Testis (tissue), 2 donors: ENCODE measurements at regions not wholly inside any gene's neighbourhood (a gene's known extent, or its start where the extent isn't known, plus 50 kb on each side); places are given as distances from the start of the nearest gene placed in this dataset.

ENCODE experiments used
- POLR2A ChIP-seq: fragments of 450-650 bp; IDR thresholded peaks from one replicate; pipeline ENCODE4 v1.6.1; 2017; ENCODE audit warnings: antibody characterized with exemption, mild to moderate bottlenecking, moderate library complexity
- TF ChIP-seq, protein P1 (sequence below), 3 experiments: fragments of 450-650 bp in 2 of 3; fragments of 200-600 bp in 1 of 3; sonication (generic) in 1 of 3; IDR thresholded peaks; one replicate each; pipeline ENCODE4 v1.5.1; 2016 to 2019; ENCODE audit warnings: antibody characterized with exemption in 3 of 3, mild to moderate bottlenecking in 2 of 3, moderate library complexity in 1 of 3

DNA sequence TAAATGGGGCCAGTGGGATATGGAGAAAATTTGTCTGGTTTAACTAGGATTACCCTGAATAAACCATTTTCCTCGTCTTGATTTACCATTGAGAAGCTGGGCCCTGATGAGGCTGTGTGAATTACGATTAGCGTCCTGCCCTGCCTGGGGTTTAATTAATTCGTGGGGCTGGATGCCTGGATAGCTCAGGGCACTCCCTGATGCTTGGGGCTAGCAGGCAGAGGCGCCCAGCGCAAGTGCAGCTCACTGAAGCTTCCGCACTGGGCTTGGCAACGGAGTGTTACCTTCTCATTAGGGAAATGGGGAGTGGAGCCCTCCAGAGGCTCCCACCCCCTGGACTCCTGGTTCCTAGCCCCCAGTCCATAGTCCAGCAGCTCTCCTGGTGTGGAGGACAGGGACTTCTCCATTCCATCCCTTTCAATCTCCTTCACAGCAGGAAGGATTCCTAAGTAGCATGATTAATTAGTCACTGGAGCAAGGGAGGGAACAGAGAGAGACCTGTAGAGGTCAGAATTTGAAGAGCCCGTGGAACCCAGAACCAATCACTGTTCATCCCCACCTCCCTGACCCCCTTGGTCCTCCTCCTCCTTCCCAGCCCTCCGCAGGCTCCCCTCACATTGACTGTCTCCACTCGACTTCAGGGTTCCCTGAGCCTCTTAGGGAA, 107.2 kb downstream of the UQCRFS1 start:
- TF ChIP-seq, protein P1, sequence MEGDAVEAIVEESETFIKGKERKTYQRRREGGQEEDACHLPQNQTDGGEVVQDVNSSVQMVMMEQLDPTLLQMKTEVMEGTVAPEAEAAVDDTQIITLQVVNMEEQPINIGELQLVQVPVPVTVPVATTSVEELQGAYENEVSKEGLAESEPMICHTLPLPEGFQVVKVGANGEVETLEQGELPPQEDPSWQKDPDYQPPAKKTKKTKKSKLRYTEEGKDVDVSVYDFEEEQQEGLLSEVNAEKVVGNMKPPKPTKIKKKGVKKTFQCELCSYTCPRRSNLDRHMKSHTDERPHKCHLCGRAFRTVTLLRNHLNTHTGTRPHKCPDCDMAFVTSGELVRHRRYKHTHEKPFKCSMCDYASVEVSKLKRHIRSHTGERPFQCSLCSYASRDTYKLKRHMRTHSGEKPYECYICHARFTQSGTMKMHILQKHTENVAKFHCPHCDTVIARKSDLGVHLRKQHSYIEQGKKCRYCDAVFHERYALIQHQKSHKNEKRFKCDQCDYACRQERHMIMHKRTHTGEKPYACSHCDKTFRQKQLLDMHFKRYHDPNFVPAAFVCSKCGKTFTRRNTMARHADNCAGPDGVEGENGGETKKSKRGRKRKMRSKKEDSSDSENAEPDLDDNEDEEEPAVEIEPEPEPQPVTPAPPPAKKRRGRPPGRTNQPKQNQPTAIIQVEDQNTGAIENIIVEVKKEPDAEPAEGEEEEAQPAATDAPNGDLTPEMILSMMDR (IDR thresholded peaks at IDR 0.05): no peak
- TF ChIP-seq POLR2A: no peak
